GM12873 (cell line): ENCODE measurements at regions not wholly inside any gene's neighbourhood (a gene's known extent, or its start where the extent isn't known, plus 50 kb on each side); places are given as distances from the start of the nearest gene placed in this dataset.

ENCODE experiments used
- TF ChIP-seq, protein P1 (sequence below): IDR thresholded peaks from 2 replicates; pipeline ENCODE4 v1.5.1; 2012; ENCODE audit warnings: low read depth, mild to moderate bottlenecking, moderate library complexity, low read length, control low read depth; ENCODE audit not compliant: insufficient read depth; ENCODE audit errors: missing control alignments

DNA sequence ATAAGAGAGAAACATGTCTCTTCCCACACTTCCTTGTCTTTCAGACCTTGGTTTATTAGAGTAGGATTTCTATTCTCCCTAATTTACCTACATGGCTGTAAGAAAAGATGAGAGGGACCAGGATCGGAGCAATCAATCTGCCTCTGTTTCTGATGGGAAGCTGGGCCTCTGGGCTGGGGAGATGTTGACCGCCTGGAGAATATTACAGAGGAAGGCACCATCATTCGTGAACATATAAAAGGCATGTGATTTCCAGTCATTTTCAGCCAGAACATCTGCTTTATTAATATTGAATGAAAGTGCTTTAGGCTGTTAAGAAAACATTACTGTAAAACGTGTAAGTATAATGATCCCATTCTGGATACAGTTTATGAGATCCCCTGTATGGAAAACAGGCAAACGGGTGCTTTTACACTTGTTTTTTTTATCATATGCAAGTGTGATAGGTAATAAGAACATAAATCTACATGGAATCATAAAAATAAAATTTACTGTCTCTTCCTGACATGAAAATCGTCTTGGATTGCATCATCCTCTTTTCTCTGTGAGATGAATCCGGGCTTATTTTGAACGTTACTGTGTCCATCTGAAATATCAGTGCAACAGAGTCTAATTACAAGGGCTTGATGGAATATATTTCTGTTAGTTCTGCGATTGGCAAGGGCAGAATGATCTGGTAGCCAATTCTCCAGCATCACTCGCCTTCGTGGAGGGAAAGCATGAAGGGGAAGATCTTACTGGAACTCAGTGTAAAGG lies 94.5 kb upstream of the BAIAP2L1 start:
- TF ChIP-seq, protein P1, sequence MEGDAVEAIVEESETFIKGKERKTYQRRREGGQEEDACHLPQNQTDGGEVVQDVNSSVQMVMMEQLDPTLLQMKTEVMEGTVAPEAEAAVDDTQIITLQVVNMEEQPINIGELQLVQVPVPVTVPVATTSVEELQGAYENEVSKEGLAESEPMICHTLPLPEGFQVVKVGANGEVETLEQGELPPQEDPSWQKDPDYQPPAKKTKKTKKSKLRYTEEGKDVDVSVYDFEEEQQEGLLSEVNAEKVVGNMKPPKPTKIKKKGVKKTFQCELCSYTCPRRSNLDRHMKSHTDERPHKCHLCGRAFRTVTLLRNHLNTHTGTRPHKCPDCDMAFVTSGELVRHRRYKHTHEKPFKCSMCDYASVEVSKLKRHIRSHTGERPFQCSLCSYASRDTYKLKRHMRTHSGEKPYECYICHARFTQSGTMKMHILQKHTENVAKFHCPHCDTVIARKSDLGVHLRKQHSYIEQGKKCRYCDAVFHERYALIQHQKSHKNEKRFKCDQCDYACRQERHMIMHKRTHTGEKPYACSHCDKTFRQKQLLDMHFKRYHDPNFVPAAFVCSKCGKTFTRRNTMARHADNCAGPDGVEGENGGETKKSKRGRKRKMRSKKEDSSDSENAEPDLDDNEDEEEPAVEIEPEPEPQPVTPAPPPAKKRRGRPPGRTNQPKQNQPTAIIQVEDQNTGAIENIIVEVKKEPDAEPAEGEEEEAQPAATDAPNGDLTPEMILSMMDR: no peak

DNA sequence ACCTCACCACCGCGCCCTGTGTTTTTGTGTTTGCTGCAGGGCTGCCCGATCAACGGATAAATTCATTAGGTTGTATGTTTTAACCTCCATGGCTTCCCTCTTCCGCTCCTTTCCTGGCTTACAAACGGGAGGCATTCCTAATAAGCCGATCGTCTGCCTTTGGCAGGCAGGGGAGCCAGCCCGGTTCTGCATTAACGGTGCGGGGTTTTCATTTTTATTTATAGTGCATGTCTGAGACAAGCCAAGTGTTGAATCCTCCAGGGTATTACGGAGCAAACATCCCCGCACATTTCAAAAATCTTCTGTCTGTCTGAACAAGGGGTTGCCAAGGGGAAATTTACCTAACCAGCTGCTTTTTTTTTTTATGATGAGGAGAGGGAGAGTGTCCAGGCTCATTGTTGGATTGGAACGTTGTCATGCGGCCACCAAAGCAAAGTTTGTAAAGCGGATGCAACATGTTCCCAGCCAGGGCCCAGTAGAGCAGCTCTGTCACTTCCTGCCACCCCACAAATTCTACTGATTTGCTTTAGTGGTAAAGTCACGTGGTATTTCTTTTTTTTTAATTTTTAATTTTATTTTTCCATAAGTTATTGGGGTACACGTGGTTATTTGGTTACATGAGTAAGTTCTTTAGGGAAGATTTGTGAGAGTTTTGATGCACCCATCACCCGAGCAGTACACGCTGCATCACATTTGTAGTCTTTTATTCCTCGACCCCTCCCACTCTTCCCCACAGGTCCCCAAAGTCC lies 92.3 kb upstream of the BAIAP2L1 start:
- TF ChIP-seq, protein P1: no peak

DNA sequence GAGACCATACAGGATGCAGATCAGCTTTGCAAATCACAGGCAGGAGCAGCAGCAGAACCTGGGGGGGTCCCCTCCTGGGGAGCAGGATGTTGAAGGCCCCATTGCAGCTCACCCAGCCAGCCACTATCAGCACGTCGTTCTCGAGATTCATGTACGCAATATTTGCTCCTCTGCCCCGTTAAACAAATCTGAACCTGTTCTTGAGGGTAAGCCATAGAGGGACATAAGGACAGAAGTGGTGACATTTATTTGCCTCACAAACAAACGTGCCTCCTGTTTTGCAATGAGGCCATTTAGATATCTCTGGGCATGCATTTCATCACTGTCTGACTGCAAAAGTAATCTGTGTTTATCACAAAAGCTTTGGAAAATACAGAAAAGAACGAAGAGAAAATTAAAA lies 87.3 kb upstream of the BAIAP2L1 start:
- TF ChIP-seq, protein P1: no peak

DNA sequence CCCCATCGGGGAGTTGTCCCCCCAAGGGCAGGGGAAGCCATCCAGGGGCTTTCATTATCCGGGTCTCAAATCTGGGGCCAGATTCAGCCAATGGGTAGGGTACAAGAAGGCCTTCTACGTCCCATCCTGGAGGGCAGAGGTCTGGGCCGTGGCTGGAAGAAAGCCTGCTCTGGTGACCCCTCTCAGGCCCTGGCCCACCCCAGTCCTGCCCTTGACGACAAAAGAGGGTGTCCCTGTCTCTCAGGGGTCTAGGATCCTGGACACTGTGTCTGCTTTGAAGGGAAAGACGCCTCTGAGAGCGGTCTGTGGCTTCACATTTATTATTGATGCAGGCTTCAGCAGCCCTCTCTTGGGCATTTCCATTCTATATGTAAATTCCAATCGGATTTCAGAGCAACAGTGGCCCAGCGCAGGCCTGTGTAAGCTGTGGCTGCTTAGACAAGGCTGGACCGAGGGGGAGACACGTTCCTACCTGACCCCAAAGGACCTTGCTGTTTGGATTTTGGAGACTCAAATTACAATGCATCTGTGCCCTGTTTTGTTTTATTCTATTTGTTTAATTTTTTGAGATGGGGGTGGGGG lies 83.2 kb upstream of the BAIAP2L1 start:
- TF ChIP-seq, protein P1: no peak

DNA sequence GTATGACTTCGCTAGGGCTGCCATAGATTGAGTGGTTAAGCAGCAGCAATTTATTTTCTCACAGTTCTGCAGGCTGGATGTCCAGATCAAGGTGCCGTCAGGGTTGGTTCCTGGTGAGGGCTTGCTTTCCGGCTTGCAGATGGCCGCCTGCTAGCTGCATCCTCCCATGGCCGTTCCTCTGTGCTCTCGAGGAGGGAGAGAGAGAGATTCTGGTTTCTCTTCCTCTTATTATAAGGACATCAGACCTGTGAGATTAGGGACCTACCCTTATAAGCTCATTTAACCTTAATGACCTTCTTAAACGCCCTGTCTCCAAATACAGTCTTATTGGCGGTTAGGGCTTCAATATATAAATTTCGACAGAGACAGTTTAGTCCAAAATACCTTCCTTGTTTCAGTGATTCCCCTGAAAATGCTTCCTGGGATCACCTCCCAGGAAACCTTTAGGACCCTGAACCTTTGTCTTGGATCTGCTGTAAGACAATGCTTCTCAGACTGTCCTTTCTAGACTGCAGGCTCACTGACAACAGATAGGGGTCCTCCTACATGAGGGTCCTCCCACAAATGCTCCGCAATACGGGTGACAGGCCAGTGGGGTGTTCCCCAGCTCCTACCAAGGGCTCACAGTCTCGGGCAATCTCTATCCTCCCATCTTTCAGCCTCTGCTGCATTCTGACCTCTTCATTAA lies 82.5 kb upstream of the BAIAP2L1 start:
- TF ChIP-seq, protein P1: no peak

DNA sequence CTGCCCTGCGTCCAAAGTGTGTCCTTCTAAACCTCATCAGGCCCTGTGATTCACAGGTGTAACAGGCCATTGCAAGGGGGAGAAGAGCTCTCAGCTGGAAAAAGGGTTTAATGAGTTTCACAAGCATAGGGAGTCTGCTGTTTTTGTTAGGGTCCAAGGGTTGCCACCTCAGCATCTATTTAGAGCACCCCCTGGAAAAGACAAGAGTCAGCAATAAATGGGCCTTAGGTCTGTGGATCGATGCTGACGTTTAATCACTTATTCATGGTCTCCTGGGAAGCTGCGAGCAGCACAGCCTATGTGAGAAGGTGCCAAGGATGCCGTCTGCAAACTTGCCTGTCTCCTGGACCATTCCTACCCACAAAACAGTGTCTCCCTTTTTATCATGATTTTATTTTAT lies 78.4 kb upstream of the BAIAP2L1 start:
- TF ChIP-seq, protein P1: no peak

DNA sequence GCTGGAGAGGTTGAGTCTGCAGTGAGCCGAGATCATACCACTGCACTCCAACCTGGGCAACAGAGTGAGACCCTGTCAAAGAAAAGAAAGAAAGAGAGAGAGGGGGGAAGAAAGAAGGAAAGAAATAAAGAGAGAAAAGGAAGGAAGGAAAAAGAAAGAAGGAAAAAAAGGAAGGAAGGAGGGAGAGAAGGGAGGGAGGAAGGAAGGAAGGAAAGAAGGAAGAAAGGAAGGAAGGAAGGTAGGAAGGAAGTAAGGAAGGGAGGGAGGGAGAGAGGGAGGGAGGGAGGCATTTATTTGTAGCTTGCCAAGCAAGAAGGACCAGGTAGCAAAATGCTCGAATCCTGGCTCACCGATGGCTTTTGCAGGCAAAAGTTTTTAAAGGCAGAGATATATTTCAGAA lies 74.5 kb upstream of the BAIAP2L1 start:
- TF ChIP-seq, protein P1: no peak
